Gastrocnemius medialis (tissue), 4 donors: ENCODE measurements at regions not wholly inside any gene's neighbourhood (a gene's known extent, or its start where the extent isn't known, plus 50 kb on each side); places are given as distances from the start of the nearest gene placed in this dataset.

Experiments
- POLR2A ChIP-seq, 2 donors: fragments of 450-650 bp; IDR thresholded peaks; one replicate each; pipeline ENCODE4 v1.6.1; 2017; ENCODE audit warnings: antibody characterized with exemption in 2 of 2, mild to moderate bottlenecking in 2 of 2, moderate library complexity in 2 of 2
- TF ChIP-seq, protein P1 (sequence below), 5 experiments: fragments of 450-650 bp in 3 of 5; fragments of 200-600 bp in 2 of 5; sonication (generic) in 2 of 5; IDR thresholded peaks in 4 of 5; conservative IDR thresholded peaks in 1 of 5; 1 replicate in 4 of 5; 2 replicates in 1 of 5; pipeline ENCODE4 v1.5.1; 2016 to 2019; ENCODE audit warnings: antibody characterized with exemption in 5 of 5, mild to moderate bottlenecking in 3 of 5, moderate library complexity in 3 of 5

DNA sequence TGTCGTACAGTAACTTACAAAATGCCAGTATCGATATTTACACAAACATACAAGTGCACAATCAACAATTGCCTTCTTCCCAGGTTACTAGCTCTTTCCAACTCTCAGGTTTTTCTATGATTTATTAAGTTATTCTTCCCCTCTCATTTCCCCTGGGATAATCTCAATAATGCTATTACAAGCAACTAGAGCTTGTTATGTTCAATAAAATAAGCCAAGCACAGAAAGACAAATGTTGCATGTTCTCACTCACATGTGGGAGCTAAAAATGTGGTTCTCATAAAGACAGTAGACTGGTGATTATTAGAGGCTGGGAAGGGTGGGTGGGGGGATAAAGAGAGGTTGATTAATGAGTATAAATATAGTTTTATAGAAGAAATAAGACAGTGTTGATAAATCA, 577.1 kb downstream of the HACE1 start:
- TF ChIP-seq, protein P1, sequence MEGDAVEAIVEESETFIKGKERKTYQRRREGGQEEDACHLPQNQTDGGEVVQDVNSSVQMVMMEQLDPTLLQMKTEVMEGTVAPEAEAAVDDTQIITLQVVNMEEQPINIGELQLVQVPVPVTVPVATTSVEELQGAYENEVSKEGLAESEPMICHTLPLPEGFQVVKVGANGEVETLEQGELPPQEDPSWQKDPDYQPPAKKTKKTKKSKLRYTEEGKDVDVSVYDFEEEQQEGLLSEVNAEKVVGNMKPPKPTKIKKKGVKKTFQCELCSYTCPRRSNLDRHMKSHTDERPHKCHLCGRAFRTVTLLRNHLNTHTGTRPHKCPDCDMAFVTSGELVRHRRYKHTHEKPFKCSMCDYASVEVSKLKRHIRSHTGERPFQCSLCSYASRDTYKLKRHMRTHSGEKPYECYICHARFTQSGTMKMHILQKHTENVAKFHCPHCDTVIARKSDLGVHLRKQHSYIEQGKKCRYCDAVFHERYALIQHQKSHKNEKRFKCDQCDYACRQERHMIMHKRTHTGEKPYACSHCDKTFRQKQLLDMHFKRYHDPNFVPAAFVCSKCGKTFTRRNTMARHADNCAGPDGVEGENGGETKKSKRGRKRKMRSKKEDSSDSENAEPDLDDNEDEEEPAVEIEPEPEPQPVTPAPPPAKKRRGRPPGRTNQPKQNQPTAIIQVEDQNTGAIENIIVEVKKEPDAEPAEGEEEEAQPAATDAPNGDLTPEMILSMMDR (IDR thresholded peaks at IDR 0.05 in 4 of 5, conservative IDR thresholded peaks at IDR 0.05 in 1 of 5) = no peak
- TF ChIP-seq POLR2A (IDR thresholded peaks at IDR 0.05) = no peak
